Panc1 (cell line): ENCODE measurements at regions not wholly inside any gene's neighbourhood (a gene's known extent, or its start where the extent isn't known, plus 50 kb on each side); places are given as distances from the start of the nearest gene placed in this dataset.

Experiments used
- ATAC-seq: fragments of 200-7000 bp; cut with Tn5 transposase; 2 replicates; pipeline ENCODE4 v1.9.1; 2020; ENCODE audit warnings: mild to moderate bottlenecking, moderate library complexity
- BruUV-seq: library from RNA; stranded (reverse); fragments of 400-500 nt; replicated peaks from 2 replicates; lab custom pipeline; 2021; lab: Mats Ljungman, UMichigan
- CTCF ChIA-PET: fragments of 300-600 bp; sonication (Branson Sonifier 250); formaldehyde crosslinking; loops from one replicate; lab custom pipeline; 2022; ENCODE audit warnings: antibody characterized with exemption; lab: Charles Lee
- POLR2A ChIA-PET: fragments of 300-600 bp; sonication (Branson Sonifier 250); formaldehyde crosslinking; loops from one replicate; lab custom pipeline; 2022; ENCODE audit warnings: antibody characterized with exemption; lab: Charles Lee
- DNase-seq: peaks from one replicate; pipeline ENCODE4 v3.0.0-alpha.2; 2010; ENCODE audit warnings: low read depth, low spot score
- H3K27ac ChIP-seq: 2 replicates; pipeline ENCODE4 v1.5.1; 2011; ENCODE audit warnings: mild to moderate bottlenecking, low read length, inconsistent platforms
- H3K27me3 ChIP-seq: fragments of 200-500 bp; sonication (Bioruptor generic); 2 replicates; pipeline ENCODE4 v1.6.0; 2014; ENCODE audit warnings: low read length, inconsistent platforms; ENCODE audit not compliant: control insufficient read depth, insufficient read depth
- H3K36me3 ChIP-seq: fragments of 200-500 bp; sonication (Bioruptor generic); 2 replicates; pipeline ENCODE4 v1.5.1; 2014; ENCODE audit warnings: inconsistent platforms, mild to moderate bottlenecking, low read length, moderate library complexity; ENCODE audit not compliant: control insufficient read depth, insufficient read depth
- H3K4me1 ChIP-seq: 2 replicates; pipeline ENCODE4 v1.5.1; 2011; ENCODE audit warnings: inconsistent platforms, mild to moderate bottlenecking, low read length, moderate library complexity; ENCODE audit not compliant: control insufficient read depth, insufficient read depth
- H3K4me3 ChIP-seq, 2 experiments: 2 replicates each; pipeline ENCODE4 v1.5.1; 2011 to 2012; ENCODE audit warnings: low read depth in 2 of 2, low read length in 2 of 2, mild to moderate bottlenecking in 2 of 2, inconsistent platforms in 1 of 2, moderate library complexity in 1 of 2
- H3K9me3 ChIP-seq: fragments of 200-500 bp; sonication (Bioruptor generic); 2 replicates; pipeline ENCODE4 v1.5.1; 2014; ENCODE audit warnings: low read depth, mild to moderate bottlenecking, inconsistent platforms, low read length, moderate library complexity; ENCODE audit not compliant: control insufficient read depth, insufficient read depth
- CTCF ChIP-seq: fragments of 450-650 bp; IDR thresholded peaks from 2 replicates; pipeline ENCODE4 v1.5.1; 2017; ENCODE audit warnings: mild to moderate bottlenecking
- POLR2AphosphoS5 ChIP-seq: IDR thresholded peaks from 2 replicates; pipeline ENCODE4 v1.6.1; 2012; ENCODE audit warnings: mild to moderate bottlenecking, low read depth, low read length, moderate library complexity
- REST ChIP-seq, 2 experiments: IDR thresholded peaks; 2 replicates each; pipeline ENCODE4 v1.6.1; 2011 to 2012; ENCODE audit warnings: low read depth in 2 of 2, control low read depth in 1 of 2, low read length in 1 of 2, mild to moderate bottlenecking in 1 of 2, moderate library complexity in 1 of 2; ENCODE audit not compliant: insufficient read depth in 1 of 2
- SIN3A ChIP-seq: IDR thresholded peaks from 2 replicates; pipeline ENCODE4 v1.6.1; 2012; ENCODE audit warnings: low read depth, mild to moderate bottlenecking, low read length, moderate library complexity, borderline replicate concordance; ENCODE audit not compliant: insufficient read depth
- TCF7L2 ChIP-seq: IDR thresholded peaks from 2 replicates; pipeline ENCODE4 v1.6.1; 2011; ENCODE audit warnings: mild to moderate bottlenecking, low read depth, low read length, inconsistent platforms
- in situ Hi-C: cut with HindIII; loops from 2 replicates; pipeline ENCODE4 v1.10.0; 2016; ENCODE audit warnings: low sequenced_read_pairs, low pct_unique_long_range_greater_than_20kb
- intact Hi-C: fragments of 100-400 bp; cut with micrococcal nuclease; formaldehyde crosslinking; loops from one replicate; pipeline ENCODE4 v1.10.0; 2022; ENCODE audit not compliant: unreplicated experiment

- DNase-seq: no peak
- TF ChIP-seq CTCF: no peak
- no peak for TF ChIP-seq SIN3A
- Histone ChIP-seq H3K27me3 (peaks cover 3% of the 10 kb centered on the region), H3K27ac (no peak overlapping the region), H3K4me3 (no peak overlapping the region), H3K4me1 (no peaks in the 10 kb centered on the region), H3K36me3 (no peaks in the 10 kb centered on the region), H3K9me3 (no peaks in the 10 kb centered on the region)
- ATAC-seq: no peak
- CTCF ChIA-PET: interaction anchor here (0.5 kb wide), 1 partner anchor 283 kb away, joined by 4 read pairs; no protein-coding TSS in a partner anchor
- in situ Hi-C loops: no loop called here
- no TSS peak for BruUV-seq
- POLR2A ChIA-PET: no interaction called here
- intact Hi-C loops: no loop called here
Measured at GRCh38 chr6:90877616-90878015, 290.7 kb upstream of the MAP3K7 start.

GRCh38 chr6:90874931-90875330 is 288.1 kb upstream of the MAP3K7 start:
- Histone ChIP-seq H3K4me3 (no peak overlapping the region), H3K9me3 (no peaks in the 10 kb centered on the region), H3K4me1 (no peaks in the 10 kb centered on the region), H3K36me3 (no peaks in the 10 kb centered on the region), H3K27me3 (peaks cover 5% of the 10 kb centered on the region), H3K27ac (no peak overlapping the region)
- TF ChIP-seq REST (IDR thresholded peaks at IDR 0.05; ENCODE audit: insufficient read depth in 1 of 2, low read depth in 2 of 2, low read length in 1 of 2) (no peak), SIN3A (no peak), TCF7L2 (no peak), CTCF (no peak), POLR2AphosphoS5 (no peak)
- BruUV-seq: no TSS peak
- ChIA-PET CTCF (no interaction called here), POLR2A (no interaction called here)
- intact Hi-C loops: no loop called here
- in situ Hi-C loops: no loop called here
- no peak for ATAC-seq
- DNase-seq: no peak

- no peak overlapping the region for H3K4me3 ChIP-seq
- DNase-seq: no peak
- H3K4me1 ChIP-seq: no peaks in the 10 kb centered on the region
- CTCF ChIA-PET: no interaction called here
- H3K27me3 ChIP-seq: peaks cover 5% of the 10 kb centered on the region
- no TSS peak for BruUV-seq
- intact Hi-C loops (no loop called here), in situ Hi-C loops (no loop called here)
- no peak overlapping the region for H3K27ac ChIP-seq
- ATAC-seq: no peak
- no peak for TF ChIP-seq CTCF
- TF ChIP-seq POLR2AphosphoS5: no peak
- no peak for TF ChIP-seq REST (IDR thresholded peaks at IDR 0.05; ENCODE audit: insufficient read depth in 1 of 2, low read depth in 2 of 2, low read length in 1 of 2)
- TF ChIP-seq SIN3A: no peak
- no peak for TF ChIP-seq TCF7L2
- no peaks in the 10 kb centered on the region for H3K9me3 ChIP-seq
- POLR2A ChIA-PET: no interaction called here
- H3K36me3 ChIP-seq: no peaks in the 10 kb centered on the region
Measured at GRCh38 chr6:90872981-90873380, 286.1 kb upstream of the MAP3K7 start.
